ENCODE measurements at regions not wholly inside any gene's neighbourhood (a gene's known extent, or its start where the extent isn't known, plus 50 kb on each side); places are given as distances from the start of the nearest gene placed in this dataset.

- in situ Hi-C loops (cut with HindIII; ENCODE audit: low sequenced_read_pairs) = no loop called here
Observed at GRCh38 chr6:144745439-144745838, 460.3 kb downstream of the UTRN start.

- in situ Hi-C loops (cut with HindIII; ENCODE audit: low sequenced_read_pairs) = no loop called here
Observed at GRCh38 chr6:144746902-144747469, 461.9 kb downstream of the UTRN start.

- in situ Hi-C loops (cut with HindIII; ENCODE audit: low sequenced_read_pairs) = no loop called here
Observed at GRCh38 chr6:144749263-144749662, 464.1 kb downstream of the UTRN start.

- in situ Hi-C loops (cut with HindIII; ENCODE audit: low sequenced_read_pairs) = no loop called here
Observed at GRCh38 chr6:144753023-144753705, 468.0 kb downstream of the UTRN start.

- in situ Hi-C loops (cut with HindIII; ENCODE audit: low sequenced_read_pairs) = no loop called here
Observed at GRCh38 chr6:144756469-144756868, 471.3 kb downstream of the UTRN start.

- in situ Hi-C loops (cut with HindIII; ENCODE audit: low sequenced_read_pairs) = no loop called here
Observed at GRCh38 chr6:144757299-144757698, 472.2 kb downstream of the UTRN start.

GRCh38 chr6:144757730-144758129 is 472.6 kb downstream of the UTRN start:
- in situ Hi-C loops (cut with HindIII; ENCODE audit: low sequenced_read_pairs) = no loop called here

GRCh38 chr6:144758602-144759001 is 473.5 kb downstream of the UTRN start:
- in situ Hi-C loops (cut with HindIII; ENCODE audit: low sequenced_read_pairs) = no loop called here

GRCh38 chr6:144762469-144762868 is 477.3 kb downstream of the UTRN start:
- in situ Hi-C loops (cut with HindIII; ENCODE audit: low sequenced_read_pairs) = no loop called here

- in situ Hi-C loops (cut with HindIII; ENCODE audit: low sequenced_read_pairs) = no loop called here
Observed at GRCh38 chr6:144767051-144767450, 481.9 kb downstream of the UTRN start.

- in situ Hi-C loops (cut with HindIII; ENCODE audit: low sequenced_read_pairs) = no loop called here
Observed at GRCh38 chr6:144768551-144769075, 483.5 kb downstream of the UTRN start.

GRCh38 chr6:144769142-144769541 is 484.0 kb downstream of the UTRN start:
- in situ Hi-C loops (cut with HindIII; ENCODE audit: low sequenced_read_pairs) = no loop called here

- in situ Hi-C loops (cut with HindIII; ENCODE audit: low sequenced_read_pairs) = no loop called here
Observed at GRCh38 chr6:144776031-144776819, 491.1 kb downstream of the UTRN start.

- in situ Hi-C loops (cut with HindIII; ENCODE audit: low sequenced_read_pairs) = no loop called here
Observed at GRCh38 chr6:144777249-144777648, 492.1 kb downstream of the UTRN start.

GRCh38 chr6:144778056-144778455 is 492.9 kb downstream of the UTRN start:
- in situ Hi-C loops (cut with HindIII; ENCODE audit: low sequenced_read_pairs) = no loop called here

GRCh38 chr6:144778773-144779492 is 493.8 kb downstream of the UTRN start:
- in situ Hi-C loops (cut with HindIII; ENCODE audit: low sequenced_read_pairs) = no loop called here

GRCh38 chr6:144781836-144782235 is 496.7 kb downstream of the UTRN start:
- in situ Hi-C loops (cut with HindIII; ENCODE audit: low sequenced_read_pairs) = no loop called here

GRCh38 chr6:144782634-144783033 is 497.5 kb downstream of the UTRN start:
- in situ Hi-C loops (cut with HindIII; ENCODE audit: low sequenced_read_pairs) = no loop called here

- in situ Hi-C loops (cut with HindIII; ENCODE audit: low sequenced_read_pairs) = no loop called here
Observed at GRCh38 chr6:144785056-144785455, 499.9 kb downstream of the UTRN start.

GRCh38 chr6:144786825-144787224 is 501.7 kb downstream of the UTRN start:
- in situ Hi-C loops (cut with HindIII; ENCODE audit: low sequenced_read_pairs) = no loop called here

GRCh38 chr6:144793744-144794143 is 508.6 kb downstream of the UTRN start:
- in situ Hi-C loops (cut with HindIII; ENCODE audit: low sequenced_read_pairs) = no loop called here
